HEK293T (cell line): ENCODE measurements at regions not wholly inside any gene's neighbourhood (a gene's known extent, or its start where the extent isn't known, plus 50 kb on each side); places are given as distances from the start of the nearest gene placed in this dataset.

Experiments used
- CTCF ChIA-PET: fragments of 350-600 bp; formaldehyde crosslinking; extraction: SDS; loops from one replicate; lab custom pipeline; 2021; ENCODE audit warnings: antibody characterized with exemption, inconsistent platforms; lab: Yijun Ruan, JAX
- POLR2A ChIA-PET: fragments of 350-600 bp; formaldehyde crosslinking; extraction: SDS; loops from one replicate; lab custom pipeline; 2020; ENCODE audit warnings: antibody characterized with exemption, inconsistent platforms; lab: Yijun Ruan, JAX
- DNase-seq: peaks from one replicate; pipeline ENCODE4 v3.0.0; 2012; ENCODE audit warnings: mixed read lengths; ENCODE audit errors: extremely low spot score
- ARNT ChIP-seq: fragments of 450-650 bp; IDR thresholded peaks from 2 replicates; pipeline ENCODE4 v1.6.1; 2017; ENCODE audit warnings: mild to moderate bottlenecking
- BHLHE40 ChIP-seq: fragments of 450-650 bp; IDR thresholded peaks from 2 replicates; pipeline ENCODE4 v1.6.1; 2016; ENCODE audit warnings: mild to moderate bottlenecking, moderate library complexity, borderline replicate concordance
- CTBP1 ChIP-seq: fragments of 450-650 bp; IDR thresholded peaks from 2 replicates; pipeline ENCODE4 v1.6.1; 2016; ENCODE audit warnings: borderline replicate concordance
- ELF4 ChIP-seq: fragments of 450-650 bp; IDR thresholded peaks from 2 replicates; pipeline ENCODE4 v1.6.1; 2017; ENCODE audit warnings: antibody characterized with exemption
- FOXA1 ChIP-seq: fragments of 450-650 bp; IDR thresholded peaks from 2 replicates; pipeline ENCODE4 v1.6.1; 2016; ENCODE audit warnings: mild to moderate bottlenecking
- FOXK2 ChIP-seq: fragments of 450-650 bp; IDR thresholded peaks from 2 replicates; pipeline ENCODE4 v1.6.1; 2016; ENCODE audit warnings: mild to moderate bottlenecking
- FOXM1 ChIP-seq: fragments of 450-650 bp; IDR thresholded peaks from 2 replicates; pipeline ENCODE4 v1.6.1; 2017; ENCODE audit warnings: mild to moderate bottlenecking, borderline replicate concordance
- HDGF ChIP-seq: fragments of 450-650 bp; IDR thresholded peaks from 2 replicates; pipeline ENCODE4 v1.6.1; 2017; ENCODE audit warnings: antibody characterized with exemption, borderline replicate concordance
- L3MBTL2 ChIP-seq: fragments of 450-650 bp; conservative IDR thresholded peaks from 2 replicates; pipeline ENCODE4 v1.6.1; 2016; ENCODE audit warnings: mild to moderate bottlenecking
- LEF1 ChIP-seq: fragments of 450-650 bp; IDR thresholded peaks from 2 replicates; pipeline ENCODE4 v1.6.1; 2017; ENCODE audit warnings: mild to moderate bottlenecking, borderline replicate concordance
- NFRKB ChIP-seq: fragments of 450-650 bp; IDR thresholded peaks from 2 replicates; pipeline ENCODE4 v1.6.1; 2016; ENCODE audit warnings: mild to moderate bottlenecking, moderate library complexity
- PKNOX1 ChIP-seq: fragments of 450-650 bp; IDR thresholded peaks from 2 replicates; pipeline ENCODE4 v1.6.1; 2016
- SP1 ChIP-seq: fragments of 450-650 bp; IDR thresholded peaks from 2 replicates; pipeline ENCODE4 v1.6.1; 2017
- SUZ12 ChIP-seq: fragments of 450-650 bp; IDR thresholded peaks from 2 replicates; pipeline ENCODE4 v1.6.1; 2016; ENCODE audit warnings: mild to moderate bottlenecking
- TARDBP ChIP-seq: fragments of 450-650 bp; IDR thresholded peaks from 2 replicates; pipeline ENCODE4 v1.6.1; 2016
- ZNF384 ChIP-seq: fragments of 450-650 bp; IDR thresholded peaks from 2 replicates; pipeline ENCODE4 v1.6.1; 2016

- CTCF ChIA-PET, result interaction anchor here (0.6 kb wide), 1 partner anchor 316 kb away, joined by 4 read pairs; no protein-coding TSS in a partner anchor
- TF ChIP-seq ARNT (no peak), CTBP1 (no peak), FOXK2 (no peak), BHLHE40 (no peak), PKNOX1 (no peak)
- POLR2A ChIA-PET, result no interaction called here
- no peak for DNase-seq
Measured at GRCh38 chr18:73479477-73479876, 611.7 kb upstream of the NETO1 start.

- ChIA-PET POLR2A (no interaction called here), CTCF (no interaction called here)
- DNase-seq, result no peak
- TF ChIP-seq SP1 (no peak), BHLHE40 (no peak)
Measured at GRCh38 chr18:73478191-73478590, 610.4 kb upstream of the NETO1 start.

GRCh38 chr18:73476031-73476430 is 608.2 kb upstream of the NETO1 start:
- POLR2A ChIA-PET, result no interaction called here
- no peak for DNase-seq
- CTCF ChIA-PET, result no interaction called here
- no peak for TF ChIP-seq PKNOX1
- no peak for TF ChIP-seq SUZ12
- no peak for TF ChIP-seq ZNF384
- TF ChIP-seq ELF4, result no peak
- no peak for TF ChIP-seq BHLHE40
- TF ChIP-seq FOXM1, result no peak
- TF ChIP-seq FOXK2, result no peak
- TF ChIP-seq LEF1, result no peak
- no peak for TF ChIP-seq ARNT
- no peak for TF ChIP-seq TARDBP
- no peak for TF ChIP-seq SP1

GRCh38 chr18:73462092-73462491 is 594.3 kb upstream of the NETO1 start:
- POLR2A ChIA-PET, result no interaction called here
- DNase-seq, result no peak
- TF ChIP-seq BHLHE40, result no peak
- CTCF ChIA-PET, result no interaction called here

- POLR2A ChIA-PET, result no interaction called here
- TF ChIP-seq FOXA1, result no peak
- no peak for TF ChIP-seq SUZ12
- no peak for TF ChIP-seq NFRKB
- TF ChIP-seq LEF1, result no peak
- TF ChIP-seq BHLHE40, result no peak
- no peak for TF ChIP-seq PKNOX1
- TF ChIP-seq L3MBTL2, result no peak
- no peak for TF ChIP-seq CTBP1
- TF ChIP-seq FOXM1, result no peak
- TF ChIP-seq TARDBP, result no peak
- no peak for TF ChIP-seq ELF4
- no peak for TF ChIP-seq ZNF384
- DNase-seq, result no peak
- CTCF ChIA-PET, result no interaction called here
Measured at GRCh38 chr18:73461780-73462059, 593.9 kb upstream of the NETO1 start.

- DNase-seq, result no peak
- ChIA-PET POLR2A (no interaction called here), CTCF (no interaction called here)
- TF ChIP-seq BHLHE40 (no peak), SP1 (no peak), FOXA1 (no peak), SUZ12 (no peak), L3MBTL2 (no peak), CTBP1 (no peak), NFRKB (no peak), LEF1 (no peak), TARDBP (no peak), HDGF (no peak), ARNT (no peak), ELF4 (no peak), ZNF384 (no peak), FOXK2 (no peak), FOXM1 (no peak)
Measured at GRCh38 chr18:73461038-73461779, 593.4 kb upstream of the NETO1 start.

GRCh38 chr18:73458186-73458964 is 590.6 kb upstream of the NETO1 start:
- CTCF ChIA-PET, result no interaction called here
- TF ChIP-seq PKNOX1, result no peak
- no peak for TF ChIP-seq L3MBTL2
- no peak for TF ChIP-seq LEF1
- TF ChIP-seq SUZ12, result no peak
- no peak for TF ChIP-seq ELF4
- no peak for TF ChIP-seq FOXK2
- no peak for TF ChIP-seq CTBP1
- TF ChIP-seq ARNT, result no peak
- no peak for TF ChIP-seq NFRKB
- TF ChIP-seq TARDBP, result no peak
- no peak for TF ChIP-seq ZNF384
- TF ChIP-seq FOXM1, result no peak
- no peak for TF ChIP-seq BHLHE40
- POLR2A ChIA-PET, result no interaction called here
- no peak for DNase-seq
